OCI-LY1 (cell line): ENCODE measurements at regions not wholly inside any gene's neighbourhood (a gene's known extent, or its start where the extent isn't known, plus 50 kb on each side); places are given as distances from the start of the nearest gene placed in this dataset.

Source experiments
- EZH2 ChIP-seq: fragments of 200-600 bp; sonication (generic), shearing (Covaris generic); IDR thresholded peaks from 2 replicates; pipeline ENCODE4 v1.8.0; 2017; ENCODE audit warnings: borderline replicate concordance, mixed run types, mild to moderate bottlenecking, antibody characterized with exemption, low read length, moderate library complexity, mixed read lengths
- TF ChIP-seq, protein P1 (sequence below): fragments of 200-600 bp; sonication (generic), shearing (Covaris generic); IDR thresholded peaks from 2 replicates; pipeline ENCODE4 v1.5.1; 2017; ENCODE audit warnings: mild to moderate bottlenecking, antibody characterized with exemption, low read length, moderate library complexity, mixed read lengths

GRCh38 chr2:76128622-76129021 is 417.9 kb upstream of the GCFC2 start:
- TF ChIP-seq, protein P1, sequence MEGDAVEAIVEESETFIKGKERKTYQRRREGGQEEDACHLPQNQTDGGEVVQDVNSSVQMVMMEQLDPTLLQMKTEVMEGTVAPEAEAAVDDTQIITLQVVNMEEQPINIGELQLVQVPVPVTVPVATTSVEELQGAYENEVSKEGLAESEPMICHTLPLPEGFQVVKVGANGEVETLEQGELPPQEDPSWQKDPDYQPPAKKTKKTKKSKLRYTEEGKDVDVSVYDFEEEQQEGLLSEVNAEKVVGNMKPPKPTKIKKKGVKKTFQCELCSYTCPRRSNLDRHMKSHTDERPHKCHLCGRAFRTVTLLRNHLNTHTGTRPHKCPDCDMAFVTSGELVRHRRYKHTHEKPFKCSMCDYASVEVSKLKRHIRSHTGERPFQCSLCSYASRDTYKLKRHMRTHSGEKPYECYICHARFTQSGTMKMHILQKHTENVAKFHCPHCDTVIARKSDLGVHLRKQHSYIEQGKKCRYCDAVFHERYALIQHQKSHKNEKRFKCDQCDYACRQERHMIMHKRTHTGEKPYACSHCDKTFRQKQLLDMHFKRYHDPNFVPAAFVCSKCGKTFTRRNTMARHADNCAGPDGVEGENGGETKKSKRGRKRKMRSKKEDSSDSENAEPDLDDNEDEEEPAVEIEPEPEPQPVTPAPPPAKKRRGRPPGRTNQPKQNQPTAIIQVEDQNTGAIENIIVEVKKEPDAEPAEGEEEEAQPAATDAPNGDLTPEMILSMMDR = no peak
- no peak for TF ChIP-seq EZH2
